ENCODE measurements at regions not wholly inside any gene's neighbourhood (a gene's known extent, or its start where the extent isn't known, plus 50 kb on each side); places are given as distances from the start of the nearest gene placed in this dataset.

- no peak for TF ChIP-seq CTCF (conservative IDR thresholded peaks at IDR 0.05)
- H3K27ac ChIP-seq (ENCODE audit: insufficient read length, low read depth, low read length), result no peak overlapping the region
- H2AFZ ChIP-seq (ENCODE audit: low read length), result no peak overlapping the region
- no peaks in the 10 kb centered on the region for H3K79me2 ChIP-seq (ENCODE audit: insufficient read depth, low read length)
- H3K23ac ChIP-seq (ENCODE audit: insufficient read length, low read depth, low read length), result no peak overlapping the region
- no peak overlapping the region for H3K14ac ChIP-seq (ENCODE audit: insufficient read depth, low read length)
- no peak overlapping the region for H4K8ac ChIP-seq (replicated peaks; ENCODE audit: insufficient read length, low read depth, low read length)
- no peaks in the 10 kb centered on the region for H3K9me3 ChIP-seq (ENCODE audit: control insufficient read depth, low read depth, low read length)
- H3T11ph ChIP-seq (ENCODE audit: low read length), result no peak overlapping the region
- no peak overlapping the region for H2BK120ac ChIP-seq (ENCODE audit: low read depth, low read length, poor library complexity, severe bottlenecking)
- H2BK5ac ChIP-seq (ENCODE audit: insufficient read length, low read length), result no peak overlapping the region
- H3K4me3 Mint-ChIP-seq, result no peak overlapping the region
- H2BK12ac ChIP-seq (ENCODE audit: insufficient read length, low read depth, low read length), result no peak overlapping the region
- H3K9ac ChIP-seq (ENCODE audit: extremely low read depth, insufficient read length, low read length), result no peak overlapping the region
- no peaks in the 10 kb centered on the region for H3K79me1 ChIP-seq (ENCODE audit: insufficient read depth, low read depth, low read length, poor library complexity, severe bottlenecking)
- no peak overlapping the region for H3K56ac ChIP-seq (ENCODE audit: insufficient read length, low read depth, low read length)
- H3K4ac ChIP-seq (ENCODE audit: low read depth, low read length), result no peak overlapping the region
- no peak overlapping the region; a peak in 1 of 7 replicates for H3K27ac Mint-ChIP-seq
- H3K18ac ChIP-seq (ENCODE audit: insufficient read length, low read depth, low read length), result no peak overlapping the region
- no peaks in the 10 kb centered on the region for H3K9me3 Mint-ChIP-seq
- no peak overlapping the region for H2BK20ac ChIP-seq (ENCODE audit: low read depth, low read length, poor library complexity, severe bottlenecking)
- H2BK15ac ChIP-seq (ENCODE audit: low read depth, low read length), result no peak overlapping the region
- DNase-seq, result no peak
- no peaks in the 10 kb centered on the region for H3K27me3 Mint-ChIP-seq (ENCODE audit: low read depth)
- H3K4me1 Mint-ChIP-seq, result no peaks in the 10 kb centered on the region
- no peak overlapping the region for H4K91ac ChIP-seq (ENCODE audit: insufficient read length, low read depth, low read length)
- no peaks in the 10 kb centered on the region for H4K20me1 ChIP-seq (ENCODE audit: control insufficient read depth, insufficient read depth, insufficient read length)
- H4K5ac ChIP-seq (ENCODE audit: insufficient read length, low read depth, low read length), result no peak overlapping the region
- H2AK5ac ChIP-seq (ENCODE audit: insufficient read length, low read length), result no peak overlapping the region
- no peak overlapping the region for H3K4me2 ChIP-seq (ENCODE audit: insufficient read depth, insufficient read length, low read length)
- H3K36me3 Mint-ChIP-seq (ENCODE audit: insufficient read depth in 1 of 3, low read depth in 3 of 3), result peaks cover 0 to 9% (median 4%) of the 10 kb centered on the region in 3 experiments; a peak in 4 of 7 replicates
- no peaks in the 10 kb centered on the region for H3K27me3 ChIP-seq (ENCODE audit: insufficient read depth, low read length)
- no peaks in the 10 kb centered on the region for H3K4me1 ChIP-seq (ENCODE audit: insufficient read depth, low read length)
- H3K23me2 ChIP-seq (ENCODE audit: insufficient read length, low read depth, low read length, poor library complexity, severe bottlenecking), result no peaks in the 10 kb centered on the region
These were observed 57.4 kb downstream of the KCNRG start for GRCh38 chr13:50072676-50073075.

Measured in H9 (cell line).